Heart left ventricle (tissue), 13 donors: ENCODE measurements at regions not wholly inside any gene's neighbourhood (a gene's known extent, or its start where the extent isn't known, plus 50 kb on each side); places are given as distances from the start of the nearest gene placed in this dataset.

Experiments
- POLR2A ChIP-seq, 2 donors: fragments of 450-650 bp; IDR thresholded peaks; one replicate each; pipeline ENCODE4 v1.6.1; 2017; ENCODE audit warnings: antibody characterized with exemption in 2 of 2, mild to moderate bottlenecking in 2 of 2, moderate library complexity in 2 of 2
- TF ChIP-seq, protein P1 (sequence below), 12 donors: fragments of 200-600 bp; sonication (generic) in 4 of 12; IDR thresholded peaks; one replicate each; pipeline versions ENCODE4 v1.5.0 to v1.8.0; 2018 to 2022; ENCODE audit warnings: antibody characterized with exemption in 12 of 12, mild to moderate bottlenecking in 5 of 12
- donor health status: ischemic (EF 13 %, LVEDD 7.1; RV severe dilation, severe dysfunction).
- donor health status: DM: no; HTN: yes; CAD: no.
- donor health status: DM: no; HTN: no; CAD: no.
- donor health status: ischemic (EF 25% LVEDD 6.9; RV normal size, moderate dysfunction).
- donor health status: ischemic (EF 25% LVEDD 5.7; RV mildly dilated, moderate dysfunction).
- donor health status: ischemic (EF 35%, LVEDD 5.7; RV mildly dilated, moderate dysfunction).
- donor health status: nonischemic (EF 11% LVEDD 7.7; RV severe dilation, severe dysfunction).
- donor health status: DM: yes; HTN: yes; CAD: no.
- donor health status: PGD.
- donor health status: ischemic (EF 29% LVEDD 5.4; RV normal size, mild dysfunction).
- donor health status: nonischemic (EF 23%, LVEDD 6.1; RV moderate dilation, normal function).

DNA sequence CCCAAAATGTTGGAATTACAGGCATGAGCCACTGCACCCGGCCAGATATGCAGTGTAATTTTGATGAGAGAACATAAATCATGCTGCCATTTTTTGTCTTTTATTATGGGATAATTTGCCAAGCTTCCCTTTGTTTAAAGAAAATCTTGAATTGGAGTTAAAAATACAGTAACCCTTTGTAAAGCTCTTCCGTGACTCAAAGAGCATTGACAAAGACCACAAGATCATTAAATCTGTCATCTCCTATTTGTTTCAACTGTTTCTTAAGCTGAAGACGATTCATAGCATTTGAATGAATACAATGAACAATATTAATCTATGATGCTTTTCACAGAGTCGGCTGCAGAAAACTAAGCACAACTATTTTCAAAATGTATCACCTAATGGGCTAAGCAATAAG is 132.6 kb downstream of the ANAPC4 start:
- TF ChIP-seq, protein P1, sequence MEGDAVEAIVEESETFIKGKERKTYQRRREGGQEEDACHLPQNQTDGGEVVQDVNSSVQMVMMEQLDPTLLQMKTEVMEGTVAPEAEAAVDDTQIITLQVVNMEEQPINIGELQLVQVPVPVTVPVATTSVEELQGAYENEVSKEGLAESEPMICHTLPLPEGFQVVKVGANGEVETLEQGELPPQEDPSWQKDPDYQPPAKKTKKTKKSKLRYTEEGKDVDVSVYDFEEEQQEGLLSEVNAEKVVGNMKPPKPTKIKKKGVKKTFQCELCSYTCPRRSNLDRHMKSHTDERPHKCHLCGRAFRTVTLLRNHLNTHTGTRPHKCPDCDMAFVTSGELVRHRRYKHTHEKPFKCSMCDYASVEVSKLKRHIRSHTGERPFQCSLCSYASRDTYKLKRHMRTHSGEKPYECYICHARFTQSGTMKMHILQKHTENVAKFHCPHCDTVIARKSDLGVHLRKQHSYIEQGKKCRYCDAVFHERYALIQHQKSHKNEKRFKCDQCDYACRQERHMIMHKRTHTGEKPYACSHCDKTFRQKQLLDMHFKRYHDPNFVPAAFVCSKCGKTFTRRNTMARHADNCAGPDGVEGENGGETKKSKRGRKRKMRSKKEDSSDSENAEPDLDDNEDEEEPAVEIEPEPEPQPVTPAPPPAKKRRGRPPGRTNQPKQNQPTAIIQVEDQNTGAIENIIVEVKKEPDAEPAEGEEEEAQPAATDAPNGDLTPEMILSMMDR (IDR thresholded peaks at IDR 0.05), result no peak
- no peak for TF ChIP-seq POLR2A (IDR thresholded peaks at IDR 0.05)
